Adrenal gland (tissue), 9 donors: ENCODE measurements at regions not wholly inside any gene's neighbourhood (a gene's known extent, or its start where the extent isn't known, plus 50 kb on each side); places are given as distances from the start of the nearest gene placed in this dataset.

Experiments
- DNase-seq, 7 donors: peaks; one replicate each; pipeline ENCODE4 v3.0.0-alpha.2; 2019 to 2020
- H3K27ac ChIP-seq, 5 donors: fragments of 200-600 bp; sonication (generic) in 4 of 5; 1 replicate in 3 of 5; 2 replicates in 2 of 5; pipeline versions ENCODE4 v1.5.1 to v1.8.0; 2016 to 2020; ENCODE audit warnings: mild to moderate bottlenecking in 1 of 5
- H3K27me3 ChIP-seq: fragments of 200-600 bp; 2 replicates; pipeline ENCODE4 v1.8.0; 2021
- H3K36me3 ChIP-seq, 2 donors: fragments of 200-600 bp; replicated peaks in 1 of 2; 1 replicate in 1 of 2; 2 replicates in 1 of 2; pipeline versions ENCODE4 v1.5.1 to v1.8.0; 2018 to 2022
- H3K4me1 ChIP-seq, 2 donors: fragments of 200-600 bp; replicated peaks in 1 of 2; 1 replicate in 1 of 2; 2 replicates in 1 of 2; pipeline versions ENCODE4 v1.5.1 to v1.8.0; 2018 to 2021
- H3K4me3 ChIP-seq, 4 donors: fragments of 200-600 bp; sonication (generic) in 3 of 4; one replicate each; pipeline ENCODE4 v1.5.1; 2016 to 2018
- H3K9me3 ChIP-seq, 3 donors: fragments of 200-600 bp; sonication (generic) in 1 of 3; replicated peaks in 1 of 3; 1 replicate in 2 of 3; 2 replicates in 1 of 3; pipeline versions ENCODE4 v1.5.1 to v1.8.0; 2016 to 2021
- POLR2A ChIP-seq, 2 donors: fragments of 450-650 bp; IDR thresholded peaks; one replicate each; pipeline ENCODE4 v1.6.1; 2017; ENCODE audit warnings: antibody characterized with exemption in 2 of 2, mild to moderate bottlenecking in 2 of 2, moderate library complexity in 1 of 2
- WGBS, 4 donors: extraction: QIAGEN DNeasy Blood & Tissue Kit in 2 of 4; methylation state at CpG; one replicate each; pipeline versions ENCODE4 v1.1.5 to v1.1.7; 2013 to 2017; 5-methylcytosine and 5-hydroxymethylcytosine counted together
- intact Hi-C, 2 donors: fragments of 100-400 bp; cut with DNase I; formaldehyde crosslinking; loops; one replicate each; pipeline versions ENCODE4 v1.14.1 to v1.15.0; 2022 to 2023
- TF ChIP-seq, protein P1 (sequence below), 6 experiments: fragments of 450-650 bp in 4 of 6; fragments of 200-600 bp in 2 of 6; sonication (generic) in 1 of 6; IDR thresholded peaks; 1 replicate in 5 of 6; 2 replicates in 1 of 6; pipeline versions ENCODE4 v1.5.1 to v1.8.0; 2016 to 2021; ENCODE audit warnings: antibody characterized with exemption in 6 of 6, mild to moderate bottlenecking in 2 of 6, moderate library complexity in 1 of 6
- donor health status: healthy with polysubstance abuse.
- donor health status: Bipolar disorder and iron deficiency.
- donor health status: DM: yes; HTN: yes; CAD: no.
- donor health status: DM: no; HTN: no; CAD: no.
- donor health status: DM: no; HTN: no; CAD: no.

DNA sequence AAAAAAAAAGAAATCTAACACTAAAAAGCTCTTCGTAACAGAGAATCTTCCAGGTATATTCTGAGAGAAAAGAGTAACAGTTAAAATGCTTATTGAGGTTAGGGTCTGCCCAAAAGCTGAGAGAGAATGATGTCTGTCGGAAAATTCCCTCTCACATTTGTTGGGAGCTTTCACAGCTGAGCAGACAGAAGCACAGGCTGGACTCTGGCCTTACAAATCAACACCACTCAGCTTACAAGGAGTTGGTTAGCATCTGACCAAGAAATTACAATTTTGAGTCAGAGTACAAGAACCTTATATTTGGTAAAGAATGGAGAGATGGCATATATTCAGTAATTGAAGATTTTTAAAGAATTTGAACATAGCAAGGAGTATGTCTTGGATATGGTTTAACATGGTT lies 1561.0 kb upstream of the RAG2 start:
- Histone ChIP-seq H3K27ac (no peak overlapping the region), H3K36me3 (no peaks in the 10 kb centered on the region), H3K9me3 (no peaks in the 10 kb centered on the region), H3K4me3 (no peak overlapping the region), H3K27me3 (no peaks in the 10 kb centered on the region), H3K4me1 (no peaks in the 10 kb centered on the region)
- 88 to 92% (median 91%) methylated on average over 2 of the region's 2 CpGs for WGBS, 4 donors
- no peak for DNase-seq
- TF ChIP-seq, protein P1, sequence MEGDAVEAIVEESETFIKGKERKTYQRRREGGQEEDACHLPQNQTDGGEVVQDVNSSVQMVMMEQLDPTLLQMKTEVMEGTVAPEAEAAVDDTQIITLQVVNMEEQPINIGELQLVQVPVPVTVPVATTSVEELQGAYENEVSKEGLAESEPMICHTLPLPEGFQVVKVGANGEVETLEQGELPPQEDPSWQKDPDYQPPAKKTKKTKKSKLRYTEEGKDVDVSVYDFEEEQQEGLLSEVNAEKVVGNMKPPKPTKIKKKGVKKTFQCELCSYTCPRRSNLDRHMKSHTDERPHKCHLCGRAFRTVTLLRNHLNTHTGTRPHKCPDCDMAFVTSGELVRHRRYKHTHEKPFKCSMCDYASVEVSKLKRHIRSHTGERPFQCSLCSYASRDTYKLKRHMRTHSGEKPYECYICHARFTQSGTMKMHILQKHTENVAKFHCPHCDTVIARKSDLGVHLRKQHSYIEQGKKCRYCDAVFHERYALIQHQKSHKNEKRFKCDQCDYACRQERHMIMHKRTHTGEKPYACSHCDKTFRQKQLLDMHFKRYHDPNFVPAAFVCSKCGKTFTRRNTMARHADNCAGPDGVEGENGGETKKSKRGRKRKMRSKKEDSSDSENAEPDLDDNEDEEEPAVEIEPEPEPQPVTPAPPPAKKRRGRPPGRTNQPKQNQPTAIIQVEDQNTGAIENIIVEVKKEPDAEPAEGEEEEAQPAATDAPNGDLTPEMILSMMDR (IDR thresholded peaks at IDR 0.05) = no peak
- TF ChIP-seq POLR2A (IDR thresholded peaks at IDR 0.05) = no peak
- intact Hi-C loops = no loop called here

DNA sequence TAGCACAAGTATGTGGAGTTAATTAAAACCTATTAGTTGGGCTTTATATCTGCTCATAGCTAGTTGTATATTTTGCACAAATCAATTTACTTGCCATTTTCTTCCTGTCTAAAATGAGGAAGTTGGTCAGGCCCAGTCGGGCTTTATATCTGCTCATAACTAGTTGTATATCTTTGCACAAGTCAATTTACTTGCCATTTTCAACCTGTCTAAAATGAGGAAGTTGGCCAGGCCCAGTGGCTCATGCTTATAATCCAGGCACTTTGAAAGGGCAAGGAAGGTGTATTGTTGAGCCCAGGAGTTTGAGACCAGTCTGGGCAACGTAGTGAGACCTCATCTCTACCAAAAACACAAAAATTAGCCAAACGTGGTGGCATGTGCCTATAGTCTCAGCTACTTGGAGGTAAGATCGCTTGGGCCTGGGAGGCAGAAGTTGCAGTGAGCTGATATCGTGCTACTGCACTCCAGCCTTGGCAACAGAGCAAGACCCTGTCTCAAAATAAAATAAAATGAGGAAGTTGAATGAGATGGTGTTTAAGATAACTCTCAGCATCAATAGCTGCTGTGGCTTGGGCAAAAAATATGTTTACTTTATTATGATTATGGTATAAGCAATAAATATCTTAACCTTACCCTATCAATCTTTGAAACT lies 1558.6 kb upstream of the RAG2 start:
- H3K27ac ChIP-seq = no peak overlapping the region
- 68 to 83% (median 73%) methylated on average over 5 of the region's 5 CpGs for WGBS, 4 donors
- no peak for DNase-seq
- no peaks in the 10 kb centered on the region for H3K27me3 ChIP-seq
- no peak for TF ChIP-seq POLR2A (IDR thresholded peaks at IDR 0.05)
- TF ChIP-seq, protein P1 (IDR thresholded peaks at IDR 0.05) = no peak
- no peaks in the 10 kb centered on the region for H3K36me3 ChIP-seq
- intact Hi-C loops = no loop called here
- no peak overlapping the region for H3K4me3 ChIP-seq
- H3K9me3 ChIP-seq = no peaks in the 10 kb centered on the region
- H3K4me1 ChIP-seq = no peaks in the 10 kb centered on the region

DNA sequence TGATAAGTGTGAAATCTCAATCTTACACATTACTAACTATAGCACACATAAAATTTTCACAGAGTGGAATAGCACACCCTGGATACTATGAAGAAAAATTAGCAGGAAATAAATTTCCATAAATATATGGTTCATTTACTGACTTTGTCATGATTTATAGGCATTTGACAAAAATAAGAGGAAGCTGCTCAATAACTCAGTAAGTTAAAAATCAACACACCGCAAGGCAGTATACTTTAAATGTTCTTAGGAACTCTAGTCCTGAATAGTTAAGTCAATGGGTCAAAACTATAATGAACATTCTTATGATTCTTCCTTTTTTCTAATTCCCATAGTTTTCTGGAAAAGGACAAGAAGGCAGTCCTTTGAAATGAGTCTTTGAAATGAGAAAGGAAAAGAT lies 1557.8 kb upstream of the RAG2 start:
- DNase-seq = no peak
- 84 to 89% (median 86%) methylated on average over 1 of the region's 1 CpG for WGBS, 4 donors
- H3K4me3 ChIP-seq = no peak overlapping the region
- intact Hi-C loops = no loop called here
- no peaks in the 10 kb centered on the region for H3K36me3 ChIP-seq
- no peak for TF ChIP-seq POLR2A (IDR thresholded peaks at IDR 0.05)
- TF ChIP-seq, protein P1 (IDR thresholded peaks at IDR 0.05) = no peak
- no peaks in the 10 kb centered on the region for H3K4me1 ChIP-seq
- H3K9me3 ChIP-seq = no peaks in the 10 kb centered on the region
- H3K27ac ChIP-seq = no peak overlapping the region
- H3K27me3 ChIP-seq = no peaks in the 10 kb centered on the region

DNA sequence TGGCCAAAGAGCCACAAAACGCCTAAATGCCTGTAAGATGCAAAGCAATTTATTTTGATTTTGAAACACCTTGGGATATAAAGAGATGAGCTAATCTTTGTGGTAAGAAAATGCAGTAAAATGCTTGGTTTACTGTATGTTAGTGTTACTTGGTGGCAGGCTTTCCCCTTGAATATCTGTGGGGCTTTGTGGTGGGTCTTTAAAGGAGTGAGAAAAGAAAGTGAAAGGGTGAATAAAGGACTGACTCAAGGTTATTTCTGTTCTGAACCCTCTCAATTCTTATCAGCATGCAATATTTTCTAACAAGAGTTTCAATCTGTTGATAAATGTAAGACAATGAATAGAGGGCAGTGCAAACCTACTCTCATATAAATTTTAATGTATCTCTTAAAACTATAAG lies 1555.9 kb upstream of the RAG2 start:
- Histone ChIP-seq H3K27ac (no peak overlapping the region), H3K4me3 (no peak overlapping the region), H3K36me3 (no peaks in the 10 kb centered on the region), H3K9me3 (no peaks in the 10 kb centered on the region), H3K4me1 (no peaks in the 10 kb centered on the region), H3K27me3 (no peaks in the 10 kb centered on the region)
- intact Hi-C loops = no loop called here
- no peak for TF ChIP-seq POLR2A (IDR thresholded peaks at IDR 0.05)
- TF ChIP-seq, protein P1 (IDR thresholded peaks at IDR 0.05) = no peak
- 50 to 70% (median 58%) methylated on average over 1 of the region's 1 CpG for WGBS, 4 donors
- no peak for DNase-seq
